ENCODE measurements at regions not wholly inside any gene's neighbourhood (a gene's known extent, or its start where the extent isn't known, plus 50 kb on each side); places are given as distances from the start of the nearest gene placed in this dataset.

DNA sequence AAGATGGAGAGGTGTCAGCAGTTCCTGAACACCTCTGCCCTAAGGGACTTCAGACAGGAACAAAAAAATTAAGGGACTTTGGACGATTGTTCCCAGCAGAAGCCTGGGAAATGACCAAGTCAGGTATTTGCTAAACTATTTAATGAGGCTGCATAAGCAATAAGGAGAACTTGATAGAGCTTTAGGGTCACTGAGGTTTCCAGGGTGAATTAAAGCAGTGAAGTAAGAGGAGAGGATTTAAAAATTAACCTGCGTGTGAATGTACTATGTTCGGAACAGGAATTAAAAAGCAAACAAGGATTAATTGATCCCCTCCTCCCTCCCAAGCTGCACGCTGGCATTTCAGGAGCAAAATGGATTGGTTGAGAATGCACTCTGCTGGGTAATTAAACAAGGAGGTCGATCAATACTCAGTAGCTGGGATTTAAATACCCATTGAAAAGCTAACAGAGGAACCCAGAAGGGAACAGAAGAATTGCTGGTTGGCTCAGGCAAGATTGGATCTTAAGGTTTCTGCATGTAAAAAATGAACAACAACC lies 157.2 kb downstream of the RNF152 start:
- Mint-ChIP-seq H3K4me1 (no peaks in the 10 kb centered on the region), H3K4me3 (no peak overlapping the region), H3K36me3 (no peaks in the 10 kb centered on the region), H3K27ac (no peak overlapping the region), H3K9me3 (no peaks in the 10 kb centered on the region)
- no peak for ATAC-seq
- no peak for DNase-seq (ENCODE audit: low spot score in 2 of 2)

- Mint-ChIP-seq H3K9me3 (no peaks in the 10 kb centered on the region), H3K27ac (no peak overlapping the region), H3K4me1 (no peaks in the 10 kb centered on the region), H3K36me3 (no peaks in the 10 kb centered on the region), H3K4me3 (no peak overlapping the region)
- no peak for DNase-seq (ENCODE audit: low spot score in 2 of 2)
- no peak for ATAC-seq
These were observed 158.4 kb downstream of the RNF152 start for GRCh38 chr18:61734396-61734795.

DNA sequence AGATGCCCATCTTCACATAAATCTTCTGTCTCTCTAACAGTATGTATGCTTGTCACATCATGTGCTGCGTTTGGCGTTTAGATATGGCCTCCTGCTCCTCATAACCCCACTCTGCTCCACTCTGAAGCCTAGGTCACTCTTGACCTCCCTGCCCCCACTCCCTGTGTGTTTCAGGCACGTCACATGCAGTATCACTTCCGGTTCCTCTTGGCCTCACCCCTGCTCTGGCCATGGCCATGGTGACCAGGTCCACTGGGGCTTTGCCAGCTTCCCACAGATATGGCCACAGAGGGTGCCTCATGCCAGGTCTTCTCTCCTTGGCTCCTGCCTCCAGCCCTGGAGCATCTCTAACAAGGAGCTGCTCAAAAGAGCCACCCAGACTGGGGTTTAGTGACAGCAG lies 160.0 kb downstream of the RNF152 start:
- DNase-seq (ENCODE audit: low spot score in 2 of 2) (no peak), ATAC-seq (no peak)
- Mint-ChIP-seq H3K27ac (no peak overlapping the region), H3K4me3 (no peak overlapping the region), H3K36me3 (no peaks in the 10 kb centered on the region), H3K9me3 (no peaks in the 10 kb centered on the region), H3K4me1 (no peaks in the 10 kb centered on the region)

- DNase-seq (ENCODE audit: low spot score in 2 of 2) = no peak
- H3K36me3 Mint-ChIP-seq = no peaks in the 10 kb centered on the region
- H3K27ac Mint-ChIP-seq = no peak overlapping the region
- no peak for ATAC-seq
- H3K4me3 Mint-ChIP-seq = no peak overlapping the region
- H3K9me3 Mint-ChIP-seq = no peaks in the 10 kb centered on the region
- H3K4me1 Mint-ChIP-seq = no peaks in the 10 kb centered on the region
These were observed 161.0 kb downstream of the RNF152 start for GRCh38 chr18:61731693-61732376.

- H3K4me3 Mint-ChIP-seq = no peak overlapping the region
- no peak for ATAC-seq
- H3K27ac Mint-ChIP-seq = no peak overlapping the region
- H3K4me1 Mint-ChIP-seq = no peaks in the 10 kb centered on the region
- no peak for DNase-seq (ENCODE audit: low spot score in 2 of 2)
- no peaks in the 10 kb centered on the region for H3K36me3 Mint-ChIP-seq
- no peaks in the 10 kb centered on the region for H3K9me3 Mint-ChIP-seq
These were observed 161.6 kb downstream of the RNF152 start for GRCh38 chr18:61731178-61731577.

DNA sequence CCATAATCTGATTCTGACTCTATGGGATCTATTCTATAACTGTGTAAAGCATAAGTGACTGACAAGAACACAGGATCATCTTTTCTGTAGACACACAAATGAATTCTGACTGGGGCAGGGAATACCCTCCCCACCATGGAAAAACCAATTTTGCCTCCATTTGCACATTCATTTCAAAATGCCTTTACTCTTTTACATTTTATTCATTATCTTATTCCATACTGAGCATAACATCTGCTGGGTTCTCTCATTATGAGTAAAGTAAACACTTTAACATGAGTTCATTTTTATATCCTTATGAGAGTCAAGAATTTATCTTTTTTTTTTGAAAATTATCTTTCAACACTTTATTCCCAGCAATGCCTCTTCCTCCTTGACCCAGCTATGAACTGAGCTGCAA lies 163.5 kb downstream of the RNF152 start:
- DNase-seq (ENCODE audit: low spot score in 2 of 2) = no peak
- no peak for ATAC-seq
- no peaks in the 10 kb centered on the region for H3K36me3 Mint-ChIP-seq
- no peak overlapping the region for H3K27ac Mint-ChIP-seq
- no peaks in the 10 kb centered on the region for H3K4me1 Mint-ChIP-seq
- H3K9me3 Mint-ChIP-seq = no peaks in the 10 kb centered on the region
- H3K4me3 Mint-ChIP-seq = no peak overlapping the region

GRCh38 chr18:61727241-61728193 lies 165.3 kb downstream of the RNF152 start:
- Mint-ChIP-seq H3K27ac (no peak overlapping the region), H3K4me3 (no peak overlapping the region), H3K4me1 (no peaks in the 10 kb centered on the region), H3K36me3 (no peaks in the 10 kb centered on the region), H3K9me3 (no peaks in the 10 kb centered on the region)
- DNase-seq (ENCODE audit: low spot score in 2 of 2) (no peak), ATAC-seq (no peak)

DNA sequence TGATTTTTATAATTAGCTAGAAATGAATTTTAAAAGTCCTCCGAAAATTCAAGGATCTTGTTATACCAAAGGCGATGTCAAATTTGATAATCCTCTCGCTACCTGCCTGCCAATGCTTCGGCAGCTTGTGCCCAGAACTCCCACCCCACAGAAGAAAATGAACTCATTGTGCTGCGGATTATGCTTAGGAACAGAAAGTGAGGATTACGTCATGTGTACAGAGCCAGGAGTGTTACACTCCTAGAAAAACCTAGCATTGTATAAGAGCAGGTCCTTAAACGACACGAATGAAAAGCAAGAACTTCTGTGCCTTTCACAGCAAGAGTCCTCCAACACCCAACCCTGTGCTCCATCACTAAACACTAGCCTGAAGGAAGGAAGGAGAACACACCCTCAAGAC lies 168.3 kb downstream of the RNF152 start:
- ATAC-seq (no peak), DNase-seq (ENCODE audit: low spot score in 2 of 2) (no peak)
- H3K36me3 Mint-ChIP-seq = no peaks in the 10 kb centered on the region
- no peaks in the 10 kb centered on the region for H3K4me1 Mint-ChIP-seq
- no peak overlapping the region for H3K4me3 Mint-ChIP-seq
- no peak overlapping the region for H3K27ac Mint-ChIP-seq
- H3K9me3 Mint-ChIP-seq = no peaks in the 10 kb centered on the region

DNA sequence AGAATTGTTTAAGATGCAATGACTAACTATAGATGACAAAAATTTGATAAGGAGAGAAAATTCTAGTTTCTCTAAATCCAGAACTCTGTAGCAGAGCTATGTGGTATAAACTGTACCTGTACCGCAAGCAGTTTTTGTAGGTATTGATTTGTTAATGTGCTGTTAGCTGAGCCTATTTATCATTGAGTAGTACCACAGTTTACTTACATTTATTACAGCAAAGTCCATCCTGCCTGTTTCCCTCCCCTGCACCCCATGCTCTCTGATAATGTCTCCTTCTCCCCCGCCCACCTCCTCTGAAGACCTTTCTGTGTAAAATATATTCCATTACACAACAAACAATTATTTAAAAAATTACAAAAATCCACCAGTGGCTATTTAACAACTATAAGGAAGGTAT lies 170.6 kb downstream of the RNF152 start:
- Mint-ChIP-seq H3K4me3 (no peak overlapping the region), H3K4me1 (no peaks in the 10 kb centered on the region), H3K36me3 (no peaks in the 10 kb centered on the region), H3K9me3 (no peaks in the 10 kb centered on the region), H3K27ac (no peak overlapping the region)
- ATAC-seq = no peak
- no peak for DNase-seq (ENCODE audit: low spot score in 2 of 2)

- Mint-ChIP-seq H3K36me3 (no peaks in the 10 kb centered on the region), H3K4me3 (no peak overlapping the region), H3K27ac (no peak overlapping the region), H3K9me3 (no peaks in the 10 kb centered on the region), H3K4me1 (no peaks in the 10 kb centered on the region)
- no peak for DNase-seq (ENCODE audit: low spot score in 2 of 2)
- ATAC-seq = no peak
These were observed 172.3 kb downstream of the RNF152 start for GRCh38 chr18:61720496-61720895.

DNA sequence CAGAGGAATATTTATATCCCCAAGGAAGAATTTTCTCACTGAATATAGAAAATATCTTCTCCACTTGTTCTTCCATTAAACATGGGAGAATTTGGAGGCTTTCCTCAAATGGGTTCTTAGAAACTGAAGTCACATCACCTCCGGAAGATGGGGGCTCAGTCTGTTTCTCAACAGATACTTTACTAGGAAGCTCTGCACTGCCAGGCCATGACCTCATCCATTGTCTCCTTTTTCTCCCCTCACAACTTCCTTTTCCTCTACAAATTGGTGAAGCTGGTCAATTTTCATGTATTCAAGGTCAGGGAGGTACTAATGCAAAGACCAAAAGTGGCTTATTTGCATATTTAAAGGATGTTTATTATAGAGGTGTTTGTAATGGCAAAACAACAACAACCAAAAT lies 173.1 kb downstream of the RNF152 start:
- no peak overlapping the region for H3K27ac Mint-ChIP-seq
- no peak overlapping the region for H3K4me3 Mint-ChIP-seq
- ATAC-seq = no peak
- no peaks in the 10 kb centered on the region for H3K36me3 Mint-ChIP-seq
- H3K4me1 Mint-ChIP-seq = no peaks in the 10 kb centered on the region
- H3K9me3 Mint-ChIP-seq = no peaks in the 10 kb centered on the region
- DNase-seq (ENCODE audit: low spot score in 2 of 2) = no peak

- H3K4me1 Mint-ChIP-seq = no peaks in the 10 kb centered on the region
- H3K27ac Mint-ChIP-seq = no peak overlapping the region
- no peaks in the 10 kb centered on the region for H3K36me3 Mint-ChIP-seq
- no peak for DNase-seq (ENCODE audit: low spot score in 2 of 2)
- no peaks in the 10 kb centered on the region for H3K9me3 Mint-ChIP-seq
- ATAC-seq = no peak
- H3K4me3 Mint-ChIP-seq = no peak overlapping the region
These were observed 173.9 kb downstream of the RNF152 start for GRCh38 chr18:61718944-61719343.

- Mint-ChIP-seq H3K27ac (no peak overlapping the region), H3K4me1 (no peaks in the 10 kb centered on the region), H3K9me3 (no peaks in the 10 kb centered on the region), H3K36me3 (no peaks in the 10 kb centered on the region), H3K4me3 (no peak overlapping the region)
- no peak for ATAC-seq
- DNase-seq (ENCODE audit: low spot score in 2 of 2) = no peak
These were observed 178.4 kb downstream of the RNF152 start for GRCh38 chr18:61714421-61714820.

GRCh38 chr18:61713502-61713901 lies 179.3 kb downstream of the RNF152 start:
- DNase-seq (ENCODE audit: low spot score in 2 of 2) = no peak
- Mint-ChIP-seq H3K4me1 (no peaks in the 10 kb centered on the region), H3K9me3 (no peaks in the 10 kb centered on the region), H3K27ac (no peak overlapping the region), H3K36me3 (no peaks in the 10 kb centered on the region), H3K4me3 (no peak overlapping the region)
- no peak for ATAC-seq

- DNase-seq (ENCODE audit: low spot score in 2 of 2) (no peak), ATAC-seq (no peak)
- no peaks in the 10 kb centered on the region for H3K36me3 Mint-ChIP-seq
- no peaks in the 10 kb centered on the region for H3K9me3 Mint-ChIP-seq
- no peaks in the 10 kb centered on the region for H3K4me1 Mint-ChIP-seq
- no peak overlapping the region for H3K27ac Mint-ChIP-seq
- no peak overlapping the region for H3K4me3 Mint-ChIP-seq
These were observed 182.7 kb downstream of the RNF152 start for GRCh38 chr18:61710082-61710620.
